GM13977 (cell line): ENCODE measurements at regions not wholly inside any gene's neighbourhood (a gene's known extent, or its start where the extent isn't known, plus 50 kb on each side); places are given as distances from the start of the nearest gene placed in this dataset.
A peak's percentile ranks its signal among the peaks of the same experiment; 100 is the strongest.
"Not testable (repeated sequence)": the region's sequence is repeated elsewhere in the genome, so short reads cannot be mapped to it uniquely, and the experiment has no call there.

Experiments
- DNase-seq: peaks from one replicate; pipeline ENCODE4 v3.0.0; 2012; ENCODE audit warnings: low spot score
- in situ Hi-C: fragments of 300-500 bp; cut with MboI; formaldehyde crosslinking; loops from one replicate; pipeline ENCODE4 v1.12.0; 2022; ENCODE audit warnings: low sequenced_read_pairs, low pct_unique_long_range_greater_than_20kb, mixed read lengths, inconsistent platforms; ENCODE audit not compliant: unreplicated experiment
- TF ChIP-seq, protein P1 (sequence below): IDR thresholded peaks from 2 replicates; pipeline ENCODE4 v1.5.1; 2012; ENCODE audit warnings: mild to moderate bottlenecking, control low read depth; ENCODE audit not compliant: insufficient read depth; ENCODE audit errors: extremely low read depth, missing control alignments

DNA sequence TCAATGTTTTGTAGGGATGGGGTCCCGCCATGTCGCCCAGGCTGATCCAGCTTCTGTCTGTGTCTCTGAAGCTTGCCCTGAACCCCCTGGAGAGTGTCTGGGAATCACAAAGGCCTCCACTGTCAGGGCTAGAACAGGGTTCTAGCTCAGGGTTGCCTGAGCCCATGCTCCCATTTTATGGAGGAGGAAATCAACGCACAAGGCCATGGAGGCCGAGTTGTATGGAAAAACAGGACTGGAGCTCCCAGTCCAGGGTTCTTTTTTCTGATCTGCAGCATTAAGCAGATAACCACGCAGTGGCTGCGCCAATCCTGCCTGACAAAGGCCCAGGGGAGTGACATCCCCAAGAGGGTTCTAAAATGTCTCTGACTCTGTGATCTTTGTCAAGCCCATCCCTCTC, 67.6 kb upstream of the NBPF3 start:
- in situ Hi-C loops: no loop called here
- DNase-seq: no peak
- TF ChIP-seq, protein P1, sequence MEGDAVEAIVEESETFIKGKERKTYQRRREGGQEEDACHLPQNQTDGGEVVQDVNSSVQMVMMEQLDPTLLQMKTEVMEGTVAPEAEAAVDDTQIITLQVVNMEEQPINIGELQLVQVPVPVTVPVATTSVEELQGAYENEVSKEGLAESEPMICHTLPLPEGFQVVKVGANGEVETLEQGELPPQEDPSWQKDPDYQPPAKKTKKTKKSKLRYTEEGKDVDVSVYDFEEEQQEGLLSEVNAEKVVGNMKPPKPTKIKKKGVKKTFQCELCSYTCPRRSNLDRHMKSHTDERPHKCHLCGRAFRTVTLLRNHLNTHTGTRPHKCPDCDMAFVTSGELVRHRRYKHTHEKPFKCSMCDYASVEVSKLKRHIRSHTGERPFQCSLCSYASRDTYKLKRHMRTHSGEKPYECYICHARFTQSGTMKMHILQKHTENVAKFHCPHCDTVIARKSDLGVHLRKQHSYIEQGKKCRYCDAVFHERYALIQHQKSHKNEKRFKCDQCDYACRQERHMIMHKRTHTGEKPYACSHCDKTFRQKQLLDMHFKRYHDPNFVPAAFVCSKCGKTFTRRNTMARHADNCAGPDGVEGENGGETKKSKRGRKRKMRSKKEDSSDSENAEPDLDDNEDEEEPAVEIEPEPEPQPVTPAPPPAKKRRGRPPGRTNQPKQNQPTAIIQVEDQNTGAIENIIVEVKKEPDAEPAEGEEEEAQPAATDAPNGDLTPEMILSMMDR: no peak

DNA sequence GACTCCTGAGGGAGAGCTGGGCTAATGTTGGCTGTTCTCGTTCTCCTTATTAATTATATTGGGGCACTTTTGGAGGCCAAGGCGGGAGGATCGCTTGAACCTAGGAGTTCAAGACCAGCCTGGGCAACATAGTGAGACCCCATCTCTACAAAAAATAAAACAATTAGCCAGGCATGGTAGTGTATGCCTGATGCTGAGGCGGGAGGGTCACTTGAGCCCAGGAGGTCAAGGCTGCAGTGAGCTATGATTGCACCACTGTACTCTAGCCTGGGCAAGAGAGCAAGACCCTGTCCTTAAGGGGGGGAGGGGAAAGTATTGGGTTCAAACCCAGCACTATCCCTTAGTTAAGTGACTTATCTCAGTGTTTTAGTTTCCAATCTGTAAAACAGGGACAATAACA, 70.0 kb upstream of the NBPF3 start:
- DNase-seq: no peak
- TF ChIP-seq, protein P1: no peak
- in situ Hi-C loops: loop anchor here (10.0 kb wide), 1 partner anchor 115 kb away; no protein-coding TSS in a partner anchor

DNA sequence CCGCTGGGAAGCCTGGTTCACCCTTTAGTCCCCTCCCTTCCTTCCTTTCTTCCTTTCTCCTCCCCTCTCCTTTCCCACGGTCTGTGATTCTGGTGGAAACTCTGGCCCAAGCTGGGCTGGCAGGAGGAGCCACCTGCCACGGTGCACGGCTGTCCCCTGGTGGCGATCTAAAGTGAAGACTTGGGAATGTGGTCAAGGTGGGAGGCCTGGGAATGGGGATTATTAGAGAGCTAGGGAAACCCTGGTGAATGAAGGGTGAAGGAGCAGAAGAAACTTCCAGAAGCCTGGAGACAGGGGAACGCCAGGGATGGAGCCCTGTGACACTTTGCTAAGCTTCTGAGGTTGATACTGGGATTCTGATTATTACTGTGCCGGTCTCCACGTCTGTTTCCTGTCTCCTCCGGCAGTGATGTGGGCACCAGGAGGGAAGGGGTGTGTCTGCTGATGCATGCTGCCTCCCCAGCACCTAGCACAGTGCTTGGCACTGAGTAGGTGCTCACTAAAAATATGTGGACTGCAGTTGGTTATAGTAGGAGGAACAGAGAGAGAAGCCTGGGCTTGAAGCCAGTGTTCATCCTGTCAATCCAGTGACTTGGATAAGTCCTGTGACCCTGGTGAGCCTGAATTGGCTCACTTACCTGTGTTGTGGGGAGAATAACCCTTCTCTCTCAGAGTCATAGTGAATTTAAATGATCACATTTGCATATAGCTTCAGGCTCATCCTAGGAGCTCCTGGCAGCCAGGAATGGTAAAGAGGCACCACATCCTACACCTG, 71.2 kb upstream of the NBPF3 start:
- in situ Hi-C loops: loop anchor here (10.0 kb wide), 1 partner anchor 114 kb away; no protein-coding TSS in a partner anchor
- peak; percentile 53 for DNase-seq
- TF ChIP-seq, protein P1: peak; percentile 97

DNA sequence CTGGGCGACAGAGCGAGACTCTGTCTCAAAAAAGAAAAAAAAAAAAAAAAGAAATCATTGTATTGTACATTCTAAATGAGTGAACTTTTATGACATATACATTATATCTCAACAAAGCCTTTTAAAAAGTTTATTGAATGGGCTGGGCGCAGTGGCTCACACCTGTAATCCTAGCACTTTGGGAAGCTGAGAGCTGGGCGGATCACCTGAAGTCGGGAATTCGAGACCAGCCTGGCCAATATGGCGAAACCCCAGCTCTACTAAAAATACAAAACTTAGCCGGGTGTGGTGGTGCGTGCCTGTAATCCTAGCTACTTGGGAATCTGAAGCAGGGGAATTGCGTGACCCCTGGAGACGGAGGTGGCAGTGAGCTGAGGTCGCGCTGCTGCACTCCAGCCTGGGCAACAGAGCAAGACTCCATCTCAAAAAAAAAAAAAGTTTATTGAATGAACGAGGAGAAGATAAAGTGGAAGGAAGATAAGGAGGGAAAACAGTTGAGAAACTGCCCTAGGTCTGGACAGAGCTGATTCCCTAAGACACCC, 71.9 kb upstream of the NBPF3 start:
- in situ Hi-C loops: loop anchor here (10.0 kb wide), 1 partner anchor 113 kb away; no protein-coding TSS in a partner anchor
- not testable (repeated sequence) for DNase-seq

DNA sequence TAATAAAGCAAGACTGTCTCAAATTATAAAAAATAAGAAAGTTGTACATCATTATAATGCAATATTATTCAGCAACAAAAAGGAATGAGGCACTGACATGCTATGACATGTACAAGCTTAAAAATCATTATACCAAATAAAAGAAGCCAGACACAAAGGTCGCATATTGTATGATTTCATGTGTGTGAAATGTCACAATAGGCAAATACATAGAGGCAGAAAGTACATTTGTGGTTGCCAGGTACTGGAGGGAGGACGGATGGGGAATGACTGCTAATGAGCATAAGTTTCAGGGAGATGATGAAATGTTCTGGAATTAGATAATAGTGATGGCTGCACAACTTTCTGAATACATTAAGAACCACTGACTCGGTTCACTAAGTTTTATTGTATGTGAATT, 73.6 kb upstream of the NBPF3 start:
- DNase-seq: no peak
- in situ Hi-C loops: loop anchor here (10.0 kb wide), 1 partner anchor 111 kb away; no protein-coding TSS in a partner anchor
- TF ChIP-seq, protein P1: no peak

DNA sequence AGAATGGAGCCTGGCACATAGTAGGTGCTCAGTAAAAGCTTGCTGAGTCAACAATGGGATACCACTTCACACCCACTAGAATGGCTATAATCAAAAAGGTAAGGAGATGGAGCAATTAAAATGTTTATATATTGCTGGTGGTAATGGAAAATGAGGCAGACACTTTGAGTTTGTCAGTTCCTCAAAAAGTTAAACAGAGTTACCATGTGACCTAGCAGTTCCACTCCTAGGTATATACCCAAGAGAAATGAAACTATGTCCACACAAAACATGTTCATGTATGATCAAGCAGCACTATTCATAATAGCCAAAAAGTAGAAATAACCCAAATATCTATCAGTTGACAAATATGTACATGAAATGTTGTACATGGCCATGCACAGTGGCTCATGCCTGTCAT, 74.8 kb upstream of the ECE1 start:
- DNase-seq: no peak
- in situ Hi-C loops: loop anchor here (10.0 kb wide), 1 partner anchor 110 kb away; no protein-coding TSS in a partner anchor
- TF ChIP-seq, protein P1: no peak

DNA sequence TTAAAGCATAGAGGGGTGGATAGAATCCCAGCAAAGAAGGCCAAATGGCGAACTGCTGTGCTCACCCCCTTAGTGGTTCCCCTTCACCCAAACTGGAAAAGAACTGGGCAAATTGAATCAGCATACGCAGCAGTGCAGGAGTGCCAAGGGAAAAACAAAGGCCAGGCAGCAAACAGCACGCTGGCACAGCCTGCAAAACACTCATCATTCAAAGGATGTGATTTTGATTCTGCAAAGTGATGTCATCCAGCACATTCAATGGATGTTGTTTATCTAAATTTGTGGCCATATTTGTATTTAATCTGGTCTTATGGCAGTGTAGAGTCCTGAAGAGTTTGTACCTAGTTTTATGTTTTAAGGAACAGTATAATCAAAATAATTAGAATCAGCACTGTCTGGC, 71.8 kb upstream of the ECE1 start:
- TF ChIP-seq, protein P1: no peak
- in situ Hi-C loops: loop anchor here (10.0 kb wide), 1 partner anchor 107 kb away; no protein-coding TSS in a partner anchor
- DNase-seq: no peak
